ENCODE measurements at regions not wholly inside any gene's neighbourhood (a gene's known extent, or its start where the extent isn't known, plus 50 kb on each side); places are given as distances from the start of the nearest gene placed in this dataset.

- intact Hi-C loops (cut with micrococcal nuclease) = no loop called here
Observed at GRCh38 chr3:176568189-176568588, 629.1 kb downstream of the TBL1XR1 start.

GRCh38 chr3:176566757-176567156 is 630.5 kb downstream of the TBL1XR1 start:
- intact Hi-C loops (cut with micrococcal nuclease) = no loop called here

- intact Hi-C loops (cut with micrococcal nuclease) = no loop called here
Observed at GRCh38 chr3:176562331-176562730, 635.0 kb downstream of the TBL1XR1 start.

GRCh38 chr3:176561826-176562225 is 635.5 kb downstream of the TBL1XR1 start:
- intact Hi-C loops (cut with micrococcal nuclease) = no loop called here

GRCh38 chr3:176554791-176555654 is 642.3 kb downstream of the TBL1XR1 start:
- intact Hi-C loops (cut with micrococcal nuclease) = no loop called here

- intact Hi-C loops (cut with micrococcal nuclease) = no loop called here
Observed at GRCh38 chr3:176554264-176554663, 643.0 kb downstream of the TBL1XR1 start.

GRCh38 chr3:176526942-176527341 is 670.3 kb downstream of the TBL1XR1 start:
- intact Hi-C loops (cut with micrococcal nuclease) = loop anchor here (10.0 kb wide), 1 partner anchor 408 kb away; no protein-coding TSS in a partner anchor

- intact Hi-C loops (cut with micrococcal nuclease) = loop anchor here (10.0 kb wide), 1 partner anchor 409 kb away; no protein-coding TSS in a partner anchor
Observed at GRCh38 chr3:176526225-176526624, 671.1 kb downstream of the TBL1XR1 start.

GRCh38 chr3:176523114-176523513 is 674.2 kb downstream of the TBL1XR1 start:
- intact Hi-C loops (cut with micrococcal nuclease) = loop anchor here (10.0 kb wide), 1 partner anchor 412 kb away; no protein-coding TSS in a partner anchor

GRCh38 chr3:176522436-176522835 is 674.8 kb downstream of the TBL1XR1 start:
- intact Hi-C loops (cut with micrococcal nuclease) = loop anchor here (10.0 kb wide), 1 partner anchor 412 kb away; no protein-coding TSS in a partner anchor

GRCh38 chr3:176521531-176522175 is 675.6 kb downstream of the TBL1XR1 start:
- intact Hi-C loops (cut with micrococcal nuclease) = loop anchor here (10.0 kb wide), 1 partner anchor 413 kb away; no protein-coding TSS in a partner anchor

GRCh38 chr3:176514297-176514696 is 683.0 kb downstream of the TBL1XR1 start:
- intact Hi-C loops (cut with micrococcal nuclease) = no loop called here

GRCh38 chr3:176513604-176514003 is 683.7 kb downstream of the TBL1XR1 start:
- intact Hi-C loops (cut with micrococcal nuclease) = no loop called here

- intact Hi-C loops (cut with micrococcal nuclease) = no loop called here
Observed at GRCh38 chr3:176512037-176512436, 685.2 kb downstream of the TBL1XR1 start.

GRCh38 chr3:176510097-176510496 is 687.2 kb downstream of the TBL1XR1 start:
- intact Hi-C loops (cut with micrococcal nuclease) = no loop called here

- intact Hi-C loops (cut with micrococcal nuclease) = no loop called here
Observed at GRCh38 chr3:176505878-176506621, 691.2 kb downstream of the TBL1XR1 start.

- intact Hi-C loops (cut with micrococcal nuclease) = no loop called here
Observed at GRCh38 chr3:176491084-176491483, 706.2 kb downstream of the TBL1XR1 start.

GRCh38 chr3:176490357-176490756 is 706.9 kb downstream of the TBL1XR1 start:
- intact Hi-C loops (cut with micrococcal nuclease) = no loop called here

- intact Hi-C loops (cut with micrococcal nuclease) = no loop called here
Observed at GRCh38 chr3:176479248-176479647, 718.0 kb downstream of the TBL1XR1 start.

- intact Hi-C loops (cut with micrococcal nuclease) = no loop called here
Observed at GRCh38 chr3:176469694-176470205, 727.5 kb downstream of the TBL1XR1 start.

- intact Hi-C loops (cut with micrococcal nuclease) = no loop called here
Observed at GRCh38 chr3:176463610-176464009, 733.7 kb downstream of the TBL1XR1 start.

Data from T-helper 1 cell treated with Interleukin-12 subunit alpha and Interleukin-12 subunit beta and Interleukin-4 antibody, amounts not matched to agents 30 ng/mL and 1 ng/mL, for 36 hours (primary cell).